Stimulated activated CD4-positive, alpha-beta T cell treated with anti-CD3 and anti-CD28 coated beads, Interleukin-1b, Interleukin-23, amount 100 ng/mL, for 1 hour (primary cell): ENCODE measurements at regions not wholly inside any gene's neighbourhood (a gene's known extent, or its start where the extent isn't known, plus 50 kb on each side); places are given as distances from the start of the nearest gene placed in this dataset.

ENCODE experiments used
- DNase-seq, 2 donors: peaks; one replicate each; pipeline ENCODE4 v3.0.0-alpha.2; 2020; ENCODE audit warnings: low read depth in 2 of 2

DNA sequence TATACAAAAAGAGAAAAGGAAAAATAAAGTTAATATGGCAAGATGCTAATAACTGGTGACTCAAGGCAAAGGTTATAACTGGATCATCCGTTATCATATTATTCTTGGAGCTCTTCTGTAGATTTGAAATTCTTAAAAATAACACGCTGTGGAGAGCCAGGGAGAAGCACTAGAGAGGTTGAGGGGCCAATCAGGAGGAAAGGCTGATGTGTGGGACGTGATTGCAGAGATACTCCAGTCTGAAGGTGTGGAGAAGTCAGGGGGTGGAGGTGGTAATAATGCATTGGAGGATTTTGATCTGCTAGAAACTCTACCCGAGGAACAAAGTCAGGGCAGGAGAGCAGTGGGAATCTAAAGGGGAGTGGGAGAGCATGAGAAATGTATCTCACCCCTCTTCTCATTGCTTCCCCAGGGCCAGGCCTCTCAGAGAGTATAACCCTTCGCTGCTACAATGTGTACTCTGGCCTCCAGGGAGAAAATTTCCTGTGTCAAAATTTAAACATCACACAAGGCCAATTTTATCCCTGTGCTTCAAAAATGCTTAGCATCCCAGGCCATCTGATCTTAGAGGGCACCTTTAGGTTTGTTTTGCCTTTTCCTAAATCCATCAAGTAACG, 211.5 kb upstream of the SEMA6D start:
- no peak for DNase-seq

DNA sequence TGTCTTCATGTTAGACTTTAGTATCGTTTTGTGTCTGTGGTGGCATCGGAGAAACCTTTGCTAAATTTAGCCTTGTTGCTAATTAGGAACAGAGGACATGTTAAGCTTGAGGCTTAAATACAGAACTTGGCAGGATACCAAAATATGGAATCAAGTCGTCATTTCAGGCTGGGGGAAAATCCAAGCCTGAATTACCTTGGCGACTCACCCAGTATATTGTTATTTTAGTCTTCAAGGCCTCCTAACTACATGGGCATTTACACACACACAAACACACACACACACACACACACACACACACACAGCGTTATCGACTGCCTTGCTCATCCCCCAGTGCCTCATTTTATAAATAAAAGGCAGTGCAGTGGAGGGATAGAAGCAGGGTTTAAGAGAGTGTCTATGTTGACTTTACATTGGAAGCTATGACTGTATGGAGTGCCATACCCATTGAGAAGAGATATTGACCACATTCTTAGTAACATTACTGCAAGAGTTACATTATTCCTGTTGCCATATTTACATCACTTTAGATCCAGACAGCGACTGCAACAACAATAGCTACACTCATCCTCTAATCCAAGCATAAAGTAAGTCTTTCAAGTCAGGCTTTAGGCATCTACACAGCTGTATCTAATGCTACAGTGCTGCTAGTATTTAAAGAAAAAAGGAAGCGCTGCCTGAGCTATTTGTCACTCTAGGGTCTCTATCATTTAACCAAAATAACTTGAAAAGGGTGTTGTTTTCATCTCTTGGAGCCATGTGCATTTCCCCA, 210.8 kb upstream of the SEMA6D start:
- DNase-seq, result no peak

DNA sequence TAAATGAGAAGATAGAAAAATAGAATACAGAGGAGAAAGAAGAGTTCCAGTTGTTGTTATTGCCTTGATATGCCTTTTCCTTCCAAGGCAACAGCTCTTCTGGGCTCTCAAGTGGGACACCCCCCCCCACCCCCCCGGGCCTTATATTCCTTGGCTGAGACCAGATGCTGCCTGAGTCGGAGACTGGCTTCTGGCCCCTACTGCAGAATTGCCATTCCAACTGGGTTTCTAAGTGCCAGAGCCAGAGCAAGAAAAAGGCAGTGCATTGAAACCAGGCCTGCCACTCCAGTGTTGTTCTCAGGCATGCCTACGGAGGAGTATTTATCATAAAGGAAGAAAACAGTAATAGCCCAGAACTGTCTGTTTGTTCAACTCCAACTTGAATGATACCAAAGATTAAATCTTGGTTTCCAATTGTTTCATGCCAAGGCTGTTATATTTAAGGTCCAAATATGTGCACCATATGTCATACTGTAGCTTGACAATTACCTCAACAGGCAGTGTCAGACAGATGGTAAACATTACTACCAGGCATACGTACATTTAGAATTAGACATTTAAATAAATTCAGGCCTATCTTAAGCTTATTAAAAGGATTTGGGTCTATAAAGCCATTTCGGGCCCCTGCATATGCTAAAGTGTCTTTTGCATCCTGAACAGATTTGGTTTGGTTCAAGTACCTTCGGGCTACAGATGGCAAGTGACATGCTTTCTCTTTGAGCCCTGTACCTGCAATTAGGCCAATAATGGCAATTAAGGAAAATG, 209.9 kb upstream of the SEMA6D start:
- no peak for DNase-seq

DNA sequence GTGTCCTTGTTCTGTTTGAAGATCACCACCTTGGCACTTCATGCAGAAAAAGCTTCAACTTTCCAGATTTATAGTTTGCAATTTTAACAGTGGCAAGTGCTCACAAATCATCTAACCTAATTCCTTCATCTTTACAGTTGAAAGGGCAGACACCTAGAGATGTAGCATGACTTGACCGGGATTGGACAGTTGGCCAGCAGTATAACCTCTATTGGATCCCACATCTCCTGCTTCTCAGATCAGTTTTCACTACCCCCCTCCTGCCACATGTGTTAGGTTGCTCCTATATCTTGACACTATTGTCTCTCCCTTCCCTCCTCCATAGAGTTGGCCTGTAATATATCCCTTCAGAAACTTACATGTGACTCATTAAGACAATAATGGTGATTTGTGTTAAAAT, 206.0 kb upstream of the SEMA6D start:
- no peak for DNase-seq

DNA sequence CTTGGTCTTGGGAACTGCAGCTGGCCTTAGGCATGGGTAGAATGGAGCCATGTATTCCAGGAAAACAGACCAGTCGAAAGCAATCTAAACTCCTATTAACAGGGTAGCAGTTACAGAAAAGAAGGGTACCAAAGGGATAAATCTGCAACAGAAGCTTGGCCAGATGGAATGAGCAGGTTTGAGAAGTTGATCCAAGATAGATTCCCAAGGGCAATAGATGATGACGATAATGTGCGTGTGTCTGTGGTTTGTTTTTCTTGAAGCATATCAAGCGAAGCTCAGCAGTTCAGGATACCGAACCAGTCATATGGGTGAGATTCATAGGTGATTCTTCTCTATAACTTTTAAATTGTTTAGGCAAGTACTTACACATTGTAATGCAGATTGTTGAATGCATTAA, 203.8 kb upstream of the SEMA6D start:
- no peak for DNase-seq

DNA sequence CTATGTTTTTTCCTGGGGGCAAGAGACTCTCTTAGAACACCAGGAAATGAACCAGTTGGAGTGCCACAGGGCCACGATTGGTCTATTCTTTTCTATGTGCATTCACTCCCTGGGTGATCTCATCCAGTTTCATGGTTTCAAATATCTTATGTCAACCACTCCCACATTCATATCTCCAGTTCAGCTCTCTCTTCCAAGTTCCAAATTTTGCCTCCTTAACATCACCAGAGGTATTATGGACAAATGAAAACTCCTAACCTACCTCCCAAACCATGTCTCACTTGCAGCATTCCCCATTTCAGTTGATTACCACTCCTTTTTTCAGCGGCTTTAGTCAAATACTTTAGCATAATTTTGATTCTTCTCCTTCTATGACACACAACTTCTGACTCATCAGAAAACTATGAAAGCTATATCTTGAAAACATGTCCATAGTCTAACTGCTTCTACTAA, 203.1 kb upstream of the SEMA6D start:
- DNase-seq, result no peak

DNA sequence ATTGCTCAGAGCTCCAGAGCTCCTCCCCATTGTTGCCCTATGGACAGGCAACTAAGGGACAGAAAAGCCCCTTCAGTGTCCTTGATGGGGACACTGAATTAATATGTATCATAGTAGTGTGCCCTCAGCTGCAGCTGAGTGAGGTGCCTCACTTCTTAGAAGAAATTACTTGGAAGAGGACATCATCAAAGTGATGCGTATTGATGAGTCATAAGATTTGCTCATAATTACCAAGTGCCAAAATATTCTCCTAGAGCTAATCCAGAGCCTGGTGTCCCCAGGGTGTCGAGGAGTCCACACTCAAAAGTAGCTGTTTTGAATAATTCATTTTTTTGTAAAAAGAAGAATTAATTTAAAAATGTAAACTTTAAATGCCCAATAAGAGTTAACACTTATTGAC, 200.7 kb upstream of the SEMA6D start:
- DNase-seq, result no peak

DNA sequence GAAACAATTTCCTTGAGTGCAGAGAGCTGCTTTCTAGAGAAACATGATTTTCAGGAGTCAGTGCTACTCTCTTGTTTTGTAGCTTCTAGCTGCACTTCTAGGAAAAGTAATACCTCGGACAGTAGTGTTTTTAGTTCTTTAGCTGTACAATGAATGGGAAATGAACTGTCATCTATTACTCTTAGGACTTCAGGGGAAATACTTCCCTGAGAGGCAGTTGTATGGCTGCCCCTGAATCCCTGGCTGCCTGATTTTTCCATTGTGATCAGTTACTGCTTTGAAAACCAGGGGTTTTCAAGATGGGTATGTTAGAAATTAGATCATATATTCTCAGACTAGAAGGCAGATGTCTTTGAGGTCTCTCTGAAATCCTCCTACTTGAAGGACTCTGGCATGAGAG, 200.3 kb upstream of the SEMA6D start:
- no peak for DNase-seq

DNA sequence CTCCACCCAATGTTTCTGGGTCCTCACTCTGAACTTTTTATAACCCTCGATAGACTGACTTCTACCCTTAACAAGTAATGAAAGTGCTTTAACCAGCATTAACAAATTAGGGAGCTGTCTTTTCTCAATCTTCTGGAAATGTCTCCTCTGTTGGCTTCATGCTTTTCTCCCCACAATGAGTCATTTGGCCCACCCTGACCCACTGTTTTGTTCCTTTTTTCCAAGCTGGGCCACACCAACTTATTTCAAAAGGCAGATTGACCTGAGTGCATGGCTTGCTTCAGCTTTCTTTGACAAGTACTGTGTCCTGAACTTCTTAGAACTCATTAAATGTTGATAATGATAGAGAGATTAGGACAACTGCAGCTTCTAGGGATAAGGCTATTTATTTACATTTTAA, 199.6 kb upstream of the SEMA6D start:
- no peak for DNase-seq

DNA sequence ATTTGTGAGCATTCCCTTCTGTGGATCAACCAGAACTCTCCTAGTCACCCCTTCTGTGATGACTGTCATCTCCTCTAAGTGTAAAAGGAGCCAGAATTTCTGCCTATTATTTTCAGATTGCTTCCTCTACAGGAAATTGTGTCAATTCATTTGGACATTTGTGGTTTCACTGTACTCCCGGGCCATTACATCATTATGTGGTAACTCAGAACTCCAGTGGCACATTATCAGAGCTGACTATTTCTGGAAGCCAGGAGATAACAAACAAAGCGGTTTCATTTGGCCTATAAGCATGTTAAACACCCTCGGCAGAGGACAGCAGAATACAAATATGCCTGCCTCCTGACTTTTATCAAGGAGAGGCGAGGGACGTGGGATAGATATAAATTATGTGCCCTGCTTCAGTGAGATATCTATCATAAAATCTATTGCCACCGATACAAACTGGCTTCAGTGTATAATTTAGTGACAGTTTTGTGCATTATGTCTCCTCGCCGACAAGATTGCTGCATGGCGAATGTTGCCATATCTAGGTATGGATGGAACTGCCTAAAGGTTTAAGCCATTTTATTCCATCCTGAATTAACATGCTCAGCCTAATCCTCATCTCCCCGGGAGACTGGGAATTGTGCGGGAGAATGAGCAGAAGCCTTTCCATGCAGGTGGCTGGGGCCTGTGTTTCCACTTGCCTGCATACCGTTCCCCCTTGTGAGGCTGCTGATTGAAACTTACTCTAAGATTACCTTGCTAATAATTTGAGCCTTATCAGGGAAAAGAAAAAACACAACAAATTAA, 193.4 kb upstream of the SEMA6D start:
- no peak for DNase-seq

DNA sequence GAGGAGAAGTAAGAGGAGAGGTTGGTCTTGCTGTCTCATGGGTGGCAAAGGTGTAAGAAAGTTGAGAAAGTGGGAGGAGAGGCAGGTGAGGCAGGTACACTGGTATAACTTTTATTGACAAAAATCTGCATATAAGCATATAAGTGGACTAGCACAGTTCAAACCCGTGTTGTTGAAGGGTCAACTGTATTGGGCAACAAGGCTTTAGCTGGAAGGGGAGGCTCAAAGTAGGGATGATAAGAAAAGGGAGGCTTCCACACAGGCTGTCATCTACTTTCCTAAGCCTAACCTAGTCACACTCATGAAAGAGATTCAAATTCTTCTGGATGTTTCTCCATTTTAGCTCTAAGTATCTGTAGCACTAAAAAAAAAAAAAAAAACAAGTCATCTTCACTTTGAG, 188.1 kb upstream of the SEMA6D start:
- DNase-seq, result no peak

DNA sequence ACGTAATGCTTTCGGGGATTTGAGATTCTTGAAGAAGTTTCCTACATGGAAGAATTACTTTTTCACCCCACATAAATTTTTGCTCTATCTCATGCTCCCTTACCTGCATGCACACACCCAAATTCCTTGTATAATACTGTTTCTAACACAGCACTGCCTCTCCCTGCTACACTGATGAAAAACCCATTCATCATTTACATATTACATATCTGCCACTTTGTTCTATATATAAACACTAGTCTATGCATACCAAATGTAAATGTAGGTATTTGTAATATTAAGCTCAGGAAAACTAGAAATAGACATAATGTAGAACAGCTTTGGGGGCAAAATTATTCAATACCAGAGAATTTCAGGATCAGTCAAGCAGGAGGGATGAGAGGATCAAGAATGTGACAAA, 182.6 kb upstream of the SEMA6D start:
- no peak for DNase-seq

DNA sequence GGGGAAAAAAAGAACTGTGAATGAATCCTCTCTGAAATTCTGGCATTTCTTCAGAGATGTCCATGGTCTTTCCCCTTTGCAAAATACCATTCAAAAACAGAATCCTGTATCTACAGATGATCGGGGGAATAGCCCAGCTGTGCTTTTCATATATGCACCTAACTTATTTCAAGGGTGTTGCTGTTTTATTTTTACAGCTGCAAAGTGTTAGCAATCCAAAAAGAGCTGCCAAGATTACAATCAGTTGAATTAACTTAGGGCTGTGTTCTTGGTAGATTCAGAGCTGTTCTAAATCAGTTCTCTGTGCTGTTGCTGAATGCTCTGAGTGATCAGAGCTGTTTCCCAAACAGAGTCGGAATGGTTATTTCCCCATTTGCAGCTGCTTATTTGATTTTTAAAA, 175.7 kb upstream of the SEMA6D start:
- DNase-seq, result no peak

DNA sequence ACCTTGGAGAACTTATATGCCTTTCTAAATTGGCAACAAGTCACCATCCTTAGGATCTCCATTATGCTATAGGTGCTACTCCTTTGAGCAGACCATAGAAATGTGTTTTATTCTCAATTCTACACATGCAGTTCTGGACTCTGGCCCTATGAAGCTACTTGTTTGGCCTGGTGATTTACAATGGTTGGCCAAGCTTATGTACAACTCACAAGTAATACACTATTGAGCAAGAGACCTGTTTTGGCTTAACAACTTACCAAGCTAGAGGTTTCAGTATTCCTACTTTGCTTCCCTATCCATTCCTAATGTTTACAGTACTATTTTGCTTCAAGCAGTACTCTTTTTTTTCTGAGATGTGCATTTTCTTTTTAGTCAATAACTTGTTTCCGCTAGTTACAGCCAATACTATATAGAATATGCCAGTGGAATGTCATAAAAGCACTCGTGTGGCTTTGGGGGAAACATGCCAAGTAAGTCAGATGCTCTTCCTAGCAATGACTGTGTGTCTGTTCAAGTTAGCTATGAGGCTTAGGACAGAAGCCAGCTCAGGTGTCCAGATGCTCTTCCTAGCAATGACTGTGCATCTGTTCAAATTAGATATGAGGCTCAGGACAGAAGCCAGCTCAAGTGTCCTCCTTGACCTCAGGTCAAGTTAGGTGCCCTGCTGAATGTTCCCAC, 174.9 kb upstream of the SEMA6D start:
- DNase-seq, result no peak

DNA sequence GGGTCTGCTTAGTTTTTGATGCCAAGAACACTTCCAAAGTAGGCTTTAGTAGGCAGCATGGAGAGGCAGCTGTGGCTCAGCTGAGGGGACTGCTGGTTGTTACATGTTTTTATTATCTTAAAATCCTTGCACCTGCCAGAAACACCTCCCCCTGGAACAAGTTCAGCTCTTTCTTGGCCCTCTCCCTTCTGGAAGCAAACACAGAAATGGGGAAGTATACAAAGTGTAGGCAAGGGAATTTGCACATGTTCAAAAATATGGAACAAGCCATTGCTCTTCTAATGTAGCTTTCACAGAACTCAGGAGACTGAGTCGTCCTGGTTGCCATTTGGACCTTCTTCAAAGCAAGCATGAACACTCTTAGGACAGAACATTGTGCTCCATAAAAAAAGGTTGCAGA, 169.1 kb upstream of the SEMA6D start:
- DNase-seq, result no peak

DNA sequence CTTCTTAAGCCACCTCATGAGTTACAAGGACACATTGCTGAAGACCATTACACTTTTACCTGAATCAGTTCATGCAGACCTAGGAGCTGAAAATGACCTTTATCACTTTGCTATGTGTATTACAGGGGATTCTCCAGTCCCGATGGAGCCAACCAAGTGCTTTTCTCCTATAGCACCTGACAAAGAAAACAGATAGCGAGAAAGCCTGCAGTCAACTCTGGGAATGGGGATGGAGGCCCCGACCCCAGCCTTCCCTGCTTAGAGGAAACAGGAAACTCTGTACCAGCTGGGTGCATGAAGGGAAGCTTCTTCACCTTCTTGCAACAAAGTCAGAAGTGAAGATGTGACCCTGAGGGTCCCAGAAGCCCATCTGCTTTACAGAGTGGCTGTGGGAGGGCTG, 168.3 kb upstream of the SEMA6D start:
- DNase-seq, result no peak

DNA sequence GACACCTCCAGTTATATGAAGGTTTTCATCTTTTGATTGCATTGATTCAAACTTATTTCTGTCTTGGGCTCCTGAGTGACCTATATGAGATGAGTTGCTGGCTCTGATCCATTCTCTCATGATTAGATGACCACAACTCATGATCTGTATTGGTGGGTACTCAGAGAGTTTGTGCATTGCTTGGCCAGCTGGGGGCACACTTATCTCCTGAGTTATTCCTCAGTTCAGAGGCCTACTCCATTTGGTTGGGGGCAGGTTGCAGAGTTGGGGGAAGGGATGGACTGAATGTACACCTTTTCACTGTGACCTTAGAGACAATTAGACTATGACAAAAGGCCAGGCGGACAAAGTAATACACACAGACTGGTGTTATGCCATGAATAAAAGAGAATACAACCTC, 166.2 kb upstream of the SEMA6D start:
- DNase-seq, result no peak

DNA sequence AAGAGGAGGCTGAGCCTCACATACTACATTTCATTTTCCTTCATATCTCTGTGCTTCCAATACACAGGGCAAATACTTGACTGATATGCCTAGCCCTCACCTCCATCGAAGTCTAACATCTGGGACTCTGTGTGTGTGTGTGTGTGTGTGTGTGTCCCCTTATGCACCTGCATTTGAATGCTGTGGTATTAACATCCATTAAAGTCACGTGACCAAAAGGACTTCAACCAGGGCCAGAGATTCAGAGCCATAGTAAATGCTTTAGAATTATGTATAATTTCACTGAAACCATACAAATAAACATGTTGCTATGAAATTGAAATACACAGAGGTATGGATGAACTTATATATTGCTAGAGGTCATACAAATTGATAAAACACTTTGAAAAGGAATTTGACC, 165.8 kb upstream of the SEMA6D start:
- no peak for DNase-seq

DNA sequence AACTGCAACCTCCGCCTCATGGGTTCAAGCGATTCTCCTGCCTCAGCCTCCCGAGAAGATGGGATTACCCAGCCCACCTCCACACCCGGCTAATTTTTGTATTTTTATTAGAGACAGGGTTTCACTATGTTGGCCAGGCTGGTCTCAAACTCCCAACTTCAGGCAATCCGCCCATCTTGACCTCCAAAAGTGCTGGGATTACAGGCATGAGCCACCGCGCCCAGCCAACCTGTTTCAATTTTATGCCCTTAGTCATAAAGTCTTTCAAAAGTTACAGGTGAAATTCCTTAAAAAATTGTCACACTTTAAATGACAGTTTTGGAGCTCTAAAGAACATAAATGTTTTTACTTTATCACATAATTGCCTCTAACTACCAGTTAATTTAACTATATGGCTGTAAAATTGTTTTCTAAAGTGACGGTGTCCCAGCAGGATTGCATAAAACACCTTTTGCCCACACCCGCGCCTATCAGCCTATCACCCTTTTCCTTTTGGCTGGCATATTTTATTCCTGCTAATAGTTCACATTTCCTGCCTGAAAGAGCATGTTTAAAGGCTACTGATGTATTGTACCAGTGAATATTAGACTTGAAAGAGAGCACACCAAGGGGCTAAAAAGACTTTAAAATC, 164.2 kb upstream of the SEMA6D start:
- DNase-seq, result no peak

DNA sequence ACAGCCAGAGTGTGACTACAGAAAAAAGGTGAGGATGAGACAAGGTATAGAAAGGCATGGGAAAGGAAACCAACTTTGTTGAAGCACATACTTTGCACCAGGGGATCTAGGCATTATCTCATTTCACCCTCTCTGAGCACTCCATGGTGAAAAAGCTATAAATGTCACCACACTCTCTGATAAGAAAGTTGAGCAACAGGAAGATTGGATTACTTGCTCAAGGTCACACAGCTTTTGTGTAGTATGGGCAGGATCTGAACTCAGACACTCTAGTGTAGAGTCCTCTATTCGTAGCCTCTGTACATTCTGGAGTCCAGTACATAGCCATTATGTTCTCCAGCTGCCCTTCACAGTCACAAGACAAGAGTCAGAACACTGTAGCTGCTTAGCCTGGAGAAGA, 163.4 kb upstream of the SEMA6D start:
- no peak for DNase-seq

DNA sequence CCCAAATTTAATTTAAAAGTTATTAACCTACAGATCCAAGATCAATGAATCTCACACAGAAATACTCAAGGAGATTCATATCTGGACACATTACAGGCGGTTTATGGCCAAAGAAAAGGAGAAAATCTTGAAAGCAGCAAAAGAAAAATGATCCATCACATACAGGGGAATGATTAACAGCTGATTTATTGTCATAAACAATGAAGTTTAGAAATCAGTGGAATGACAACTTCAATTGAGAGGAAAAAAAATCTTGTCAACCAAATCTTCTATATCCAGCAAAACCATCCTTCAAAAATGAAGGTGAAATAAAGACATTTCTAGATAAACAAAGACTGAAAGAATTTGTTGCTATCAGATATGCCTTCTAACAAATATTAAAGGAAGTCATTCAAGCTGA, 156.2 kb upstream of the SEMA6D start:
- DNase-seq, result no peak
